GM21423 (cell line): ENCODE measurements at regions not wholly inside any gene's neighbourhood (a gene's known extent, or its start where the extent isn't known, plus 50 kb on each side); places are given as distances from the start of the nearest gene placed in this dataset.
"Not testable (repeated sequence)": the region's sequence is repeated elsewhere in the genome, so short reads cannot be mapped to it uniquely, and the experiment has no call there.

Experiments
- ATAC-seq: cut with Tn5 transposase; IDR thresholded peaks from one replicate; pipeline ENCODE4 v1.9.1; 2021; ENCODE audit warnings: mild to moderate bottlenecking, moderate library complexity; ENCODE audit not compliant: unreplicated experiment

GRCh38 chr9:86997156-86997555 lies 49.9 kb upstream of the GAS1 start:
- ATAC-seq, result no peak

- no peak for ATAC-seq
Measured at GRCh38 chr9:86997951-86998350, 50.6 kb upstream of the GAS1 start.

- ATAC-seq, result no peak
Measured at GRCh38 chr9:87002517-87002916, 55.2 kb upstream of the GAS1 start.

GRCh38 chr9:87004016-87004415 lies 56.7 kb upstream of the GAS1 start:
- ATAC-seq, result no peak

GRCh38 chr9:87006956-87007355 lies 59.6 kb upstream of the GAS1 start:
- no peak for ATAC-seq

GRCh38 chr9:87007711-87008366 lies 60.5 kb upstream of the GAS1 start:
- no peak for ATAC-seq

GRCh38 chr9:87008667-87009066 lies 61.4 kb upstream of the GAS1 start:
- ATAC-seq, result no peak

- no peak for ATAC-seq
Measured at GRCh38 chr9:87010626-87011025, 63.3 kb upstream of the GAS1 start.

- no peak for ATAC-seq
Measured at GRCh38 chr9:87011551-87011950, 64.2 kb upstream of the GAS1 start.

- ATAC-seq, result no peak
Measured at GRCh38 chr9:87013490-87013889, 66.2 kb upstream of the GAS1 start.

- no peak for ATAC-seq
Measured at GRCh38 chr9:87014436-87014835, 67.1 kb upstream of the GAS1 start.

GRCh38 chr9:87016681-87017080 lies 69.4 kb upstream of the GAS1 start:
- ATAC-seq, result no peak

GRCh38 chr9:87020169-87020950 lies 73.1 kb upstream of the GAS1 start:
- no peak for ATAC-seq

- ATAC-seq, result no peak
Measured at GRCh38 chr9:87022178-87022577, 74.9 kb upstream of the GAS1 start.

- no peak for ATAC-seq
Measured at GRCh38 chr9:87026204-87026603, 78.9 kb upstream of the GAS1 start.

- not testable (repeated sequence) for ATAC-seq
Measured at GRCh38 chr9:87028836-87029235, 81.5 kb upstream of the GAS1 start.

GRCh38 chr9:87029905-87030304 lies 82.6 kb upstream of the GAS1 start:
- no peak for ATAC-seq

GRCh38 chr9:87034841-87035240 lies 87.5 kb upstream of the GAS1 start:
- ATAC-seq, result no peak

- ATAC-seq, result no peak
Measured at GRCh38 chr9:87035879-87036278, 88.6 kb upstream of the GAS1 start.

GRCh38 chr9:87036506-87036905 lies 89.2 kb upstream of the GAS1 start:
- ATAC-seq, result no peak

GRCh38 chr9:87039809-87040392 lies 92.6 kb upstream of the GAS1 start:
- no peak for ATAC-seq

GRCh38 chr9:87040410-87041009 lies 93.2 kb upstream of the GAS1 start:
- ATAC-seq, result no peak
